ENCODE measurements at regions not wholly inside any gene's neighbourhood (a gene's known extent, or its start where the extent isn't known, plus 50 kb on each side); places are given as distances from the start of the nearest gene placed in this dataset.

DNA sequence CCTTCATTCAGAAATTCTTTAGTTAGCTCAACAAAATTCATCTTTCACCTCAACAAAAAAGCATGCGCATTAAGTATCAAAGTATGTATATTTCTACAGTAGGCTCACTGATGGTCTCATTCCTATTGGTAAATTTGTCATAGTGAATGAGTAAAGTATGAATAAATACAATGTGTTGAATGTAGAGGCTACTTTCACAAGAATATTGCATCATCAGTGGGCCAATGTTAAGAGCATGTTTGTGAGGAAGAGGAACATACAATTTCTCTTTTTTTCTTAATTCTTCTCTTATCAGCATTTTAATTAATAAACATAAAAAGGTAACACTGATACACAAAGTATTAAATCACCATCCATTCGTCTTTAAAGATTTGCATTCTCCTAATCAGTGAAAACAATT is 505.1 kb downstream of the CETN3 start:
- ATAC-seq, result no peak

DNA sequence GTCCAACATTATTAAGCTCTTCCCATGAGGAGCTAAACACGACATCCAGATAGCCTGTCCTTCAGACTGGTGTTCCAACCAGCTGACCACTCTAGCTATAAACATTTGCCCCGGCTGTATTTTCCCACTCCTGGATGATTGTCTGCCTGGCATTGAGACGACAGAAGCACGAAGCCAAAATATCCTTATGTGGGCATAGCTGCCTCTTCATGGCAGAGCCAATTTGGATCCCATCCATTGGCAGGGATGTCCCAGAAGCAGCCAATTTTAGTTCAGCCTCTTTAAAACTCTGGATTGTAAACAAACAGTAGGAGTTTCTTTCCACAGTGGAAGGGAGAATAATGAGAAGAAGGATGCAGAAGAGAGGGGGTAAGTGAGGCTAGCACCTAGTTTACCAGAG is 507.6 kb downstream of the CETN3 start:
- no peak for ATAC-seq
- TF ChIP-seq, protein P1, sequence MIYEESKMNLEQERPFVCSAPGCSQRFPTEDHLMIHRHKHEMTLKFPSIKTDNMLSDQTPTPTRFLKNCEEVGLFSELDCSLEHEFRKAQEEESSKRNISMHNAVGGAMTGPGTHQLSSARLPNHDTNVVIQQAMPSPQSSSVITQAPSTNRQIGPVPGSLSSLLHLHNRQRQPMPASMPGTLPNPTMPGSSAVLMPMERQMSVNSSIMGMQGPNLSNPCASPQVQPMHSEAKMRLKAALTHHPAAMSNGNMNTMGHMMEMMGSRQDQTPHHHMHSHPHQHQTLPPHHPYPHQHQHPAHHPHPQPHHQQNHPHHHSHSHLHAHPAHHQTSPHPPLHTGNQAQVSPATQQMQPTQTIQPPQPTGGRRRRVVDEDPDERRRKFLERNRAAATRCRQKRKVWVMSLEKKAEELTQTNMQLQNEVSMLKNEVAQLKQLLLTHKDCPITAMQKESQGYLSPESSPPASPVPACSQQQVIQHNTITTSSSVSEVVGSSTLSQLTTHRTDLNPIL (CRISPR knock-in tag; IDR thresholded peaks at IDR 0.05; ENCODE audit: low read depth), result no peak
- TF ChIP-seq PPARA (CRISPR knock-in tag; IDR thresholded peaks at IDR 0.05; ENCODE audit: borderline replicate concordance) (no peak), ZNF565 (CRISPR knock-in tag; conservative IDR thresholded peaks at IDR 0.05; ENCODE audit: low read depth) (no peak), RARB (CRISPR knock-in tag; IDR thresholded peaks at IDR 0.05) (no peak)

More for the DNA sequence above, 505.1 kb downstream of the CETN3 start:
- TF ChIP-seq TCF4 (CRISPR knock-in tag; IDR thresholded peaks at IDR 0.05; ENCODE audit: borderline replicate concordance), result no peak
- TF ChIP-seq, protein P2, sequence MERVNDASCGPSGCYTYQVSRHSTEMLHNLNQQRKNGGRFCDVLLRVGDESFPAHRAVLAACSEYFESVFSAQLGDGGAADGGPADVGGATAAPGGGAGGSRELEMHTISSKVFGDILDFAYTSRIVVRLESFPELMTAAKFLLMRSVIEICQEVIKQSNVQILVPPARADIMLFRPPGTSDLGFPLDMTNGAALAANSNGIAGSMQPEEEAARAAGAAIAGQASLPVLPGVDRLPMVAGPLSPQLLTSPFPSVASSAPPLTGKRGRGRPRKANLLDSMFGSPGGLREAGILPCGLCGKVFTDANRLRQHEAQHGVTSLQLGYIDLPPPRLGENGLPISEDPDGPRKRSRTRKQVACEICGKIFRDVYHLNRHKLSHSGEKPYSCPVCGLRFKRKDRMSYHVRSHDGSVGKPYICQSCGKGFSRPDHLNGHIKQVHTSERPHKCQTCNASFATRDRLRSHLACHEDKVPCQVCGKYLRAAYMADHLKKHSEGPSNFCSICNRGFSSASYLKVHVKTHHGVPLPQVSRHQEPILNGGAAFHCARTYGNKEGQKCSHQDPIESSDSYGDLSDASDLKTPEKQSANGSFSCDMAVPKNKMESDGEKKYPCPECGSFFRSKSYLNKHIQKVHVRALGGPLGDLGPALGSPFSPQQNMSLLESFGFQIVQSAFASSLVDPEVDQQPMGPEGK (CRISPR knock-in tag; IDR thresholded peaks at IDR 0.05; ENCODE audit: borderline replicate concordance), result no peak
- TF ChIP-seq, protein P3, sequence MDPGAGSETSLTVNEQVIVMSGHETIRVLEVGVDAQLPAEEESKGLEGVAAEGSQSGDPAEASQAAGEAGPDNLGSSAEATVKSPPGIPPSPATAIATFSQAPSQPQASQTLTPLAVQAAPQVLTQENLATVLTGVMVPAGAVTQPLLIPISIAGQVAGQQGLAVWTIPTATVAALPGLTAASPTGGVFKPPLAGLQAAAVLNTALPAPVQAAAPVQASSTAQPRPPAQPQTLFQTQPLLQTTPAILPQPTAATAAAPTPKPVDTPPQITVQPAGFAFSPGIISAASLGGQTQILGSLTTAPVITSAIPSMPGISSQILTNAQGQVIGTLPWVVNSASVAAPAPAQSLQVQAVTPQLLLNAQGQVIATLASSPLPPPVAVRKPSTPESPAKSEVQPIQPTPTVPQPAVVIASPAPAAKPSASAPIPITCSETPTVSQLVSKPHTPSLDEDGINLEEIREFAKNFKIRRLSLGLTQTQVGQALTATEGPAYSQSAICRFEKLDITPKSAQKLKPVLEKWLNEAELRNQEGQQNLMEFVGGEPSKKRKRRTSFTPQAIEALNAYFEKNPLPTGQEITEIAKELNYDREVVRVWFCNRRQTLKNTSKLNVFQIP (CRISPR knock-in tag; IDR thresholded peaks at IDR 0.05; ENCODE audit: borderline replicate concordance, low read depth), result no peak

DNA sequence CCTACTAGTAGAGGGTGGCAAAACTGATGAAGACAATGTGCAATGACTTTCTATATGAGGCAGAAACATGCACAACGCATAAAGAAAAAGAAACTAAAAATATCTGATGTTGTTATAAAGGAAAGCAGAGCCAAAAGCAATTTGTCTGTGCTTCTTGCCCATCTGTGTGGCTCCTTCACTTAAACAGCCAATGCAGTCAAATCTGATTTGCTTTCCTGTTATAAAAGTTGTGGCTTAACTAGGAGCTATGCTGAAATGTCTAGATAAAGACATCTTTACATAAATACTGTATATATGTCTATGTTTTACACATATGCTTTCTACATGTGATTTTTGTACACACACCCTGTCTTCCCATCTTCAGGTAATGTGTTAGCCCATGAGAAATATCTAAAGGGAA is 508.2 kb downstream of the CETN3 start:
- ATAC-seq, result no peak
- no peak for TF ChIP-seq TOX (CRISPR knock-in tag; IDR thresholded peaks at IDR 0.05; ENCODE audit: borderline replicate concordance)
- TF ChIP-seq TCF4 (CRISPR knock-in tag; IDR thresholded peaks at IDR 0.05; ENCODE audit: borderline replicate concordance), result no peak
- TF ChIP-seq, protein P2 (CRISPR knock-in tag; IDR thresholded peaks at IDR 0.05; ENCODE audit: borderline replicate concordance), result no peak

DNA sequence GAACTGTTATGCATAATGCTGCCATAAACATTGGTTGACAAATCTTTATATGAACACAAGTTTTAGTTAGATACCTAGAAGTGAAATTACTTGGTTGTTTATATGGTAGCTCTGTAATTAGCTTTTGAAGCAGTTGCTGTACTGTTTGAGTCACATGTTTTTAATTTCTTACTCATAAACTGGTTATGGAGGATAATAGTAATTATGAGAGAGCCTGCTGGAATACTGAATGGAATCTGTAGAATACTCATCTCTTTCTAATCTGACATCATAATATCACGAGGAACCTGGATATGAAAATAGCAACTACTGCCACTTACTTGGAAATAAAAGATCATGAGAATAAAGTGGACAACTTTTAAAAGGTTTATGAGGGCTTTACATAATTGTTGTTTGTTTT is 509.2 kb downstream of the CETN3 start:
- ATAC-seq, result no peak
- no peak for TF ChIP-seq ZFP30 (CRISPR knock-in tag; IDR thresholded peaks at IDR 0.05)
- TF ChIP-seq ZNF8 (CRISPR knock-in tag; IDR thresholded peaks at IDR 0.05), result no peak
- no peak for TF ChIP-seq OSR1 (CRISPR knock-in tag; IDR thresholded peaks at IDR 0.05)
- TF ChIP-seq, protein P4, sequence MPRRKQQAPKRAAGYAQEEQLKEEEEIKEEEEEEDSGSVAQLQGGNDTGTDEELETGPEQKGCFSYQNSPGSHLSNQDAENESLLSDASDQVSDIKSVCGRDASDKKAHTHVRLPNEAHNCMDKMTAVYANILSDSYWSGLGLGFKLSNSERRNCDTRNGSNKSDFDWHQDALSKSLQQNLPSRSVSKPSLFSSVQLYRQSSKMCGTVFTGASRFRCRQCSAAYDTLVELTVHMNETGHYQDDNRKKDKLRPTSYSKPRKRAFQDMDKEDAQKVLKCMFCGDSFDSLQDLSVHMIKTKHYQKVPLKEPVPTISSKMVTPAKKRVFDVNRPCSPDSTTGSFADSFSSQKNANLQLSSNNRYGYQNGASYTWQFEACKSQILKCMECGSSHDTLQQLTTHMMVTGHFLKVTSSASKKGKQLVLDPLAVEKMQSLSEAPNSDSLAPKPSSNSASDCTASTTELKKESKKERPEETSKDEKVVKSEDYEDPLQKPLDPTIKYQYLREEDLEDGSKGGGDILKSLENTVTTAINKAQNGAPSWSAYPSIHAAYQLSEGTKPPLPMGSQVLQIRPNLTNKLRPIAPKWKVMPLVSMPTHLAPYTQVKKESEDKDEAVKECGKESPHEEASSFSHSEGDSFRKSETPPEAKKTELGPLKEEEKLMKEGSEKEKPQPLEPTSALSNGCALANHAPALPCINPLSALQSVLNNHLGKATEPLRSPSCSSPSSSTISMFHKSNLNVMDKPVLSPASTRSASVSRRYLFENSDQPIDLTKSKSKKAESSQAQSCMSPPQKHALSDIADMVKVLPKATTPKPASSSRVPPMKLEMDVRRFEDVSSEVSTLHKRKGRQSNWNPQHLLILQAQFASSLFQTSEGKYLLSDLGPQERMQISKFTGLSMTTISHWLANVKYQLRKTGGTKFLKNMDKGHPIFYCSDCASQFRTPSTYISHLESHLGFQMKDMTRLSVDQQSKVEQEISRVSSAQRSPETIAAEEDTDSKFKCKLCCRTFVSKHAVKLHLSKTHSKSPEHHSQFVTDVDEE (CRISPR knock-in tag; IDR thresholded peaks at IDR 0.05), result no peak
- TF ChIP-seq, protein P3 (CRISPR knock-in tag; IDR thresholded peaks at IDR 0.05; ENCODE audit: borderline replicate concordance, low read depth), result no peak
- TF ChIP-seq ZC3H10 (CRISPR knock-in tag; IDR thresholded peaks at IDR 0.05), result no peak
- TF ChIP-seq ZFP3 (CRISPR knock-in tag; IDR thresholded peaks at IDR 0.05), result no peak
- TF ChIP-seq TOX (CRISPR knock-in tag; IDR thresholded peaks at IDR 0.05; ENCODE audit: borderline replicate concordance), result no peak
- no peak for TF ChIP-seq ZNF70 (CRISPR knock-in tag; IDR thresholded peaks at IDR 0.05)
- TF ChIP-seq ARNTL (CRISPR knock-in tag; IDR thresholded peaks at IDR 0.05; ENCODE audit: borderline replicate concordance, low read depth), result no peak
- TF ChIP-seq, protein P2 (CRISPR knock-in tag; IDR thresholded peaks at IDR 0.05; ENCODE audit: borderline replicate concordance), result no peak
- TF ChIP-seq GLIS3 (CRISPR knock-in tag; IDR thresholded peaks at IDR 0.05), result no peak
- TF ChIP-seq ISL1 (CRISPR knock-in tag; IDR thresholded peaks at IDR 0.05), result no peak
- no peak for TF ChIP-seq ESRRG (CRISPR knock-in tag; IDR thresholded peaks at IDR 0.05)
- TF ChIP-seq BACH2 (CRISPR knock-in tag; IDR thresholded peaks at IDR 0.05; ENCODE audit: borderline replicate concordance), result no peak
- no peak for TF ChIP-seq SNAI2 (CRISPR knock-in tag; IDR thresholded peaks at IDR 0.05)
- no peak for TF ChIP-seq TCF4 (CRISPR knock-in tag; IDR thresholded peaks at IDR 0.05; ENCODE audit: borderline replicate concordance)
- TF ChIP-seq PPARA (CRISPR knock-in tag; IDR thresholded peaks at IDR 0.05; ENCODE audit: borderline replicate concordance), result no peak
